ENCODE measurements at regions not wholly inside any gene's neighbourhood (a gene's known extent, or its start where the extent isn't known, plus 50 kb on each side); places are given as distances from the start of the nearest gene placed in this dataset.

DNA sequence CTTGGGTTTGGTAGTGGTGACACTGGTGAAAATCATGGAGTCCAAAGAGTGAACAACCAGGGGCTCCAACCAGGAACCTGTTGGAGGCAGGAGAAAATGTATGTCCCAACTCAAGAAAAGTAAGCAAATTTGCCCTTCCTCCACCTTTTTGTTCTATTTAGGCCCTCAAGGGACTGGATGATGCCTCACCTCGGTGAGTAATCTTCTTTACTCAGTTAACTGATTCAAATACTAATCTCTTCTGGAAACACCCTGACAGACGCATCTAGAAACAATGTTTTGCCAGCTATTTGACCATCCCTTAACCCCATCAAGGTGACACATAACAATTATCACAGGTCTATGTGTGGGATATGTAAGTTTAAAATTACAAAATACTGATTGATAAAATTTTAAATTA, 272.4 kb upstream of the FOXG1 start:
- H2AFZ ChIP-seq (ENCODE audit: insufficient read depth, low read length, poor library complexity), result no peak overlapping the region
- H2BK120ac ChIP-seq (ENCODE audit: insufficient read depth, low read length, poor library complexity), result no peak overlapping the region
- H3K4me3 ChIP-seq (ENCODE audit: low read depth, low read length), result no peak overlapping the region
- no peak overlapping the region for H3K27ac ChIP-seq (ENCODE audit: low read depth, low read length)
- H3K79me1 ChIP-seq (ENCODE audit: low read length), result no peaks in the 10 kb centered on the region
- no peak overlapping the region for H4K12ac ChIP-seq (ENCODE audit: low read depth, low read length)
- no peaks in the 10 kb centered on the region for H3K36me3 ChIP-seq (ENCODE audit: control insufficient read depth in 1 of 2, insufficient read depth in 2 of 2, low read length in 2 of 2)
- H2AK5ac ChIP-seq (ENCODE audit: low read length), result no peak overlapping the region
- no peak overlapping the region for H3K23ac ChIP-seq (ENCODE audit: low read length)
- no peak overlapping the region for H4K91ac ChIP-seq (ENCODE audit: low read depth, low read length)
- H3K4me1 ChIP-seq (ENCODE audit: control insufficient read depth in 1 of 2, insufficient read depth in 2 of 2, low read length in 2 of 2), result no peaks in the 10 kb centered on the region
- no peaks in the 10 kb centered on the region for H3K79me2 ChIP-seq (ENCODE audit: control insufficient read depth, insufficient read depth, low read length, poor library complexity)
- H3K4ac ChIP-seq (ENCODE audit: low read depth, low read length), result no peak overlapping the region
- no peak overlapping the region for H4K8ac ChIP-seq (ENCODE audit: low read depth, low read length)
- no peak overlapping the region for H3K4me2 ChIP-seq (ENCODE audit: low read length)
- H2BK5ac ChIP-seq (ENCODE audit: low read depth, low read length, poor library complexity), result no peak overlapping the region
- no peak overlapping the region for H3K18ac ChIP-seq (ENCODE audit: low read length)
- H3K9ac ChIP-seq (ENCODE audit: low read length), result no peak overlapping the region
- no peak overlapping the region for H3K14ac ChIP-seq (ENCODE audit: low read length)
- H2BK12ac ChIP-seq (ENCODE audit: low read length), result no peak overlapping the region
- H3K27me3 ChIP-seq (ENCODE audit: insufficient read depth, low read length), result no peaks in the 10 kb centered on the region
- DNase-seq, result no peak
- peaks cover 2% of the 10 kb centered on the region for H3K9me3 ChIP-seq (ENCODE audit: insufficient read depth, low read depth, low read length)
- no CpG with 5 or more reads among the region's 2 CpGs for WGBS (ENCODE audit: extremely low coverage, insufficient coverage, insufficient read length)

DNA sequence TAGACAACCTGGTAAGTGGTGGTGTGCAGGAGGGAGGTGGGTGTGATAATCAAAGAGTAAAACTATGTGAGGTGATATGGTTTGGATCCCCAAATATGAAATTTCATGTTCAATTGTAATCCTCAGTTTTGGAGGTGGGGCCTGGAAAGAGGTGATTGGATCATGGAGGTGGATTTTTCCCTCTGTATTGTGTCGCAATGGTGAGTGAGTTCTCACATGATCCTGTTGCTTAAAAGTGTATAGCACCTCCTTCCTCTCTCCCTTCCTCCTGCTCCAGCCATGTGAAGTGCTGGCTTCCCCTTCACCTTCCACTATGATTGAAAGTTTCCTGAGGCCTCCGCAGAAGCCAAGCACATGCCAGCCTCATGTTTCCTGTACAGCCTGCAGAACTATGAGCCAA, 270.2 kb upstream of the FOXG1 start:
- H2BK5ac ChIP-seq (ENCODE audit: low read depth, low read length, poor library complexity), result no peak overlapping the region

DNA sequence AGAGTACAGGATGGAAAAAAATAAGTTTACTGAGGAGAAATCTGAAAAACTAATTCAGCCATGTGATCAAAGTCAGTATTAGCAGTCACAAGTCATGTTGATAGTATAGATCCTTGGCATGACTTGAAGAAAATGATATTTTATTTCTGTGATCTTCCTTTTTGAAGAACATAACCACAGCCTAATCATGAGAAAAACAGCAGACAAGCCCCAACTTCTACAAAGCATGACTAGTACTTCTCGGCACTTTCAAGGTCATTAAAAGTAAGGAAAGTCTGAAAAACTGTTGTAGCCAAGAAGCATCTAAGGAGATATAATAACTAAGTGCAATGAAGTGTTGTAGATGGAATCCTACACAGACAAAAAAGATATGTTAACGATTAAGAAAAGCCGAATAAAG, 264.1 kb upstream of the FOXG1 start:
- Histone ChIP-seq H3K27me3 (ENCODE audit: insufficient read depth, low read length) (no peaks in the 10 kb centered on the region), H3K4me3 (ENCODE audit: low read depth, low read length) (no peak overlapping the region), H3K79me1 (ENCODE audit: low read length) (no peaks in the 10 kb centered on the region), H2BK5ac (ENCODE audit: low read depth, low read length, poor library complexity) (no peak overlapping the region), H3K4ac (ENCODE audit: low read depth, low read length) (no peak overlapping the region), H3K36me3 (ENCODE audit: control insufficient read depth in 1 of 2, insufficient read depth in 2 of 2, low read length in 2 of 2) (no peaks in the 10 kb centered on the region), H3K27ac (ENCODE audit: low read depth, low read length) (no peak overlapping the region), H3K4me1 (ENCODE audit: control insufficient read depth in 1 of 2, insufficient read depth in 2 of 2, low read length in 2 of 2) (no peaks in the 10 kb centered on the region), H4K91ac (ENCODE audit: low read depth, low read length) (no peak overlapping the region), H3K9me3 (ENCODE audit: insufficient read depth, low read depth, low read length) (no peaks in the 10 kb centered on the region), H3K18ac (ENCODE audit: low read length) (no peak overlapping the region), H3K79me2 (ENCODE audit: control insufficient read depth, insufficient read depth, low read length, poor library complexity) (no peaks in the 10 kb centered on the region), H4K8ac (ENCODE audit: low read depth, low read length) (no peak overlapping the region), H3K14ac (ENCODE audit: low read length) (no peak overlapping the region), H4K12ac (ENCODE audit: low read depth, low read length) (no peak overlapping the region), H3K23ac (ENCODE audit: low read length) (no peak overlapping the region), H2BK12ac (ENCODE audit: low read length) (no peak overlapping the region), H2BK120ac (ENCODE audit: insufficient read depth, low read length, poor library complexity) (no peak overlapping the region), H2AFZ (ENCODE audit: insufficient read depth, low read length, poor library complexity) (no peak overlapping the region), H3K4me2 (ENCODE audit: low read length) (no peak overlapping the region), H2AK5ac (ENCODE audit: low read length) (no peak overlapping the region), H3K9ac (ENCODE audit: low read length) (no peak overlapping the region)
- WGBS (ENCODE audit: extremely low coverage, insufficient coverage, insufficient read length), result no CpG with 5 or more reads among the region's 3 CpGs
- no peak for DNase-seq

More for the DNA sequence above, 270.2 kb upstream of the FOXG1 start:
- DNase-seq, result no peak
- no peak overlapping the region for H3K27ac ChIP-seq (ENCODE audit: low read depth, low read length)
- no peak overlapping the region for H2BK12ac ChIP-seq (ENCODE audit: low read length)
- H3K23ac ChIP-seq (ENCODE audit: low read length), result no peak overlapping the region
- H4K8ac ChIP-seq (ENCODE audit: low read depth, low read length), result no peak overlapping the region
- no peak overlapping the region for H3K18ac ChIP-seq (ENCODE audit: low read length)
- H3K79me2 ChIP-seq (ENCODE audit: control insufficient read depth, insufficient read depth, low read length, poor library complexity), result no peaks in the 10 kb centered on the region
- no peaks in the 10 kb centered on the region for H3K36me3 ChIP-seq (ENCODE audit: control insufficient read depth in 1 of 2, insufficient read depth in 2 of 2, low read length in 2 of 2)
- no peak overlapping the region for H3K4me2 ChIP-seq (ENCODE audit: low read length)
- no peak overlapping the region for H3K9ac ChIP-seq (ENCODE audit: low read length)
- no peak overlapping the region for H2AK5ac ChIP-seq (ENCODE audit: low read length)
- H2BK120ac ChIP-seq (ENCODE audit: insufficient read depth, low read length, poor library complexity), result no peak overlapping the region
- H4K91ac ChIP-seq (ENCODE audit: low read depth, low read length), result no peak overlapping the region
- peaks cover 2% of the 10 kb centered on the region for H3K9me3 ChIP-seq (ENCODE audit: insufficient read depth, low read depth, low read length)
- H3K4ac ChIP-seq (ENCODE audit: low read depth, low read length), result no peak overlapping the region
- no peak overlapping the region for H3K4me3 ChIP-seq (ENCODE audit: low read depth, low read length)
- no peak overlapping the region for H2AFZ ChIP-seq (ENCODE audit: insufficient read depth, low read length, poor library complexity)
- no peaks in the 10 kb centered on the region for H3K27me3 ChIP-seq (ENCODE audit: insufficient read depth, low read length)
- H3K79me1 ChIP-seq (ENCODE audit: low read length), result no peaks in the 10 kb centered on the region
- no peak overlapping the region for H3K14ac ChIP-seq (ENCODE audit: low read length)
- H4K12ac ChIP-seq (ENCODE audit: low read depth, low read length), result no peak overlapping the region
- WGBS (ENCODE audit: extremely low coverage, insufficient coverage, insufficient read length), result no CpG with 5 or more reads among the region's 2 CpGs
- H3K4me1 ChIP-seq (ENCODE audit: control insufficient read depth in 1 of 2, insufficient read depth in 2 of 2, low read length in 2 of 2), result no peaks in the 10 kb centered on the region

DNA sequence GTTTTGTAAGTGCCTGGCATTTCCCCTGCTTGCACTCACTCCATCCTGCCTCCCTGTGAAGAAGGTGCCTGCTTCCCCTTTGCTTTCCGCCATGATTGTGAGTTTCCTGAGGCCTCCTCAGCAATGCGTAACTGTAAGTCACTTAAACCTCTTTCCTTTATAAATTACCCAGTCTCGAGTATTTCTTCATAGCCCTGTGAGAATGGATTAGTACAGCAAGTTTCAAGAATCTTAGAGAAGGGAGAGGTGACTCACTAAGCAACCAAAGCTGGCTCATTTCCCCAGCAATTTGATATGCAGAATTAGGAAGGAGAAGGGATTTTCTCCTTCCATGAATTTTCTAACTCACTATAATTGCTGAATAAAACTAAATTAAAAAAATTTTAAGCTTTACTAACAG, 251.0 kb upstream of the FOXG1 start:
- Histone ChIP-seq H3K23ac (ENCODE audit: low read length) (no peak overlapping the region), H3K14ac (ENCODE audit: low read length) (no peak overlapping the region), H4K8ac (ENCODE audit: low read depth, low read length) (no peak overlapping the region), H3K4me3 (ENCODE audit: low read depth, low read length) (no peak overlapping the region), H3K18ac (ENCODE audit: low read length) (no peak overlapping the region), H2BK120ac (ENCODE audit: insufficient read depth, low read length, poor library complexity) (no peak overlapping the region), H3K9ac (ENCODE audit: low read length) (no peak overlapping the region), H3K36me3 (ENCODE audit: control insufficient read depth in 1 of 2, insufficient read depth in 2 of 2, low read length in 2 of 2) (no peaks in the 10 kb centered on the region), H3K27me3 (ENCODE audit: insufficient read depth, low read length) (no peaks in the 10 kb centered on the region), H2AFZ (ENCODE audit: insufficient read depth, low read length, poor library complexity) (no peak overlapping the region), H3K9me3 (ENCODE audit: insufficient read depth, low read depth, low read length) (peaks cover 1% of the 10 kb centered on the region), H2BK12ac (ENCODE audit: low read length) (no peak overlapping the region), H2AK5ac (ENCODE audit: low read length) (no peak overlapping the region), H4K12ac (ENCODE audit: low read depth, low read length) (no peak overlapping the region), H4K91ac (ENCODE audit: low read depth, low read length) (no peak overlapping the region), H2BK5ac (ENCODE audit: low read depth, low read length, poor library complexity) (no peak overlapping the region), H3K4me2 (ENCODE audit: low read length) (no peak overlapping the region), H3K4ac (ENCODE audit: low read depth, low read length) (no peak overlapping the region), H3K79me2 (ENCODE audit: control insufficient read depth, insufficient read depth, low read length, poor library complexity) (no peaks in the 10 kb centered on the region), H3K4me1 (ENCODE audit: control insufficient read depth in 1 of 2, insufficient read depth in 2 of 2, low read length in 2 of 2) (no peaks in the 10 kb centered on the region), H3K79me1 (ENCODE audit: low read length) (no peaks in the 10 kb centered on the region), H3K27ac (ENCODE audit: low read depth, low read length) (no peak overlapping the region)
- no peak for DNase-seq
- WGBS (ENCODE audit: extremely low coverage, insufficient coverage, insufficient read length), result no CpG with 5 or more reads among the region's 3 CpGs
